ENCODE measurements at regions not wholly inside any gene's neighbourhood (a gene's known extent, or its start where the extent isn't known, plus 50 kb on each side); places are given as distances from the start of the nearest gene placed in this dataset.

- no peak for DNase-seq (ENCODE audit: low read depth)
Observed at GRCh38 chr16:79334127-79334526, 266.4 kb downstream of the MAF start.

- no peak for DNase-seq (ENCODE audit: low read depth)
Observed at GRCh38 chr16:79331066-79331465, 269.5 kb downstream of the MAF start.

DNA sequence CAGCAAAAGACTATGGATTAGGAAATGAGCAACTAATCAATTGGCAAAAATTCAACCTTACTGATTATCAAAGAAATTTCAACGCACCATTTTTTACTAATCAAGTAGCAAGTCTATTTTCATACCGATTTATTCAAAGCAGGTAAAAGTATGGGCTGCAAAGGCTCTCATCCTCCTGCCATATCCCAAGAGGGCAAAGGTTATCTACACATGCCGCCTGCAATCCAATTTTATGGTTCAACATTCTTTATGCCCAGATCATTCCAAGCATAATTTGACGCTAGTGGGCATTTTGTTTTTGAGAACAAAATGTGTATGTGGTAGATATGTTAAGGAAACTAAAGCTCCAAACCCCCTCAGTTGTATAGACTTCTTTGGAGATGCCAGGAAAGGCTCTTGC, 270.6 kb downstream of the MAF start:
- DNase-seq (ENCODE audit: low read depth): no peak

GRCh38 chr16:79329166-79329521, 271.4 kb downstream of the MAF start:
- DNase-seq (ENCODE audit: low read depth): no peak

GRCh38 chr16:79328402-79329165, 272.0 kb downstream of the MAF start:
- no peak for DNase-seq (ENCODE audit: low read depth)

DNA sequence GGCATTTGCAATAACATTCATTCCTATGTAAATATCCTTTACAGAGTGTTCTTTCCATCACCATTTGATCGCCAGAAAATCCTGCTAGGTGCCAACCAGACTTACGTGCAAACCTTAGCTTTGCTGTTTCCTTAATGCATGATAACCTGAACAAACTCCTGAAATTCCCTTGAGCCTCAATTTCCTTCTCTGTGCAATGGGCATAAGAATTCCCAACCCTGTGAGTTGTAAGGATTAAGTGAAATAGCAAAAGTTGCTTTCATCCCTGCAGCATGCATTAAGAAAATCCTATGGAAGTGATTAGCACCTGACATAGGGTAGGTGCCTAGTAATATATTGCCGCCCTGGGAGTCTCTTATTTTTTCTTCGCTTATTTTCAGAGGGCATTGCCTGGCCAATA, 272.7 kb downstream of the MAF start:
- no peak for DNase-seq (ENCODE audit: low read depth)

- no peak for DNase-seq (ENCODE audit: low read depth)
Observed at GRCh38 chr16:79326549-79326948, 274.0 kb downstream of the MAF start.

GRCh38 chr16:79325226-79325945, 275.2 kb downstream of the MAF start:
- DNase-seq (ENCODE audit: low read depth): no peak

- DNase-seq (ENCODE audit: low read depth): no peak
Observed at GRCh38 chr16:79320956-79321355, 279.6 kb downstream of the MAF start.

DNA sequence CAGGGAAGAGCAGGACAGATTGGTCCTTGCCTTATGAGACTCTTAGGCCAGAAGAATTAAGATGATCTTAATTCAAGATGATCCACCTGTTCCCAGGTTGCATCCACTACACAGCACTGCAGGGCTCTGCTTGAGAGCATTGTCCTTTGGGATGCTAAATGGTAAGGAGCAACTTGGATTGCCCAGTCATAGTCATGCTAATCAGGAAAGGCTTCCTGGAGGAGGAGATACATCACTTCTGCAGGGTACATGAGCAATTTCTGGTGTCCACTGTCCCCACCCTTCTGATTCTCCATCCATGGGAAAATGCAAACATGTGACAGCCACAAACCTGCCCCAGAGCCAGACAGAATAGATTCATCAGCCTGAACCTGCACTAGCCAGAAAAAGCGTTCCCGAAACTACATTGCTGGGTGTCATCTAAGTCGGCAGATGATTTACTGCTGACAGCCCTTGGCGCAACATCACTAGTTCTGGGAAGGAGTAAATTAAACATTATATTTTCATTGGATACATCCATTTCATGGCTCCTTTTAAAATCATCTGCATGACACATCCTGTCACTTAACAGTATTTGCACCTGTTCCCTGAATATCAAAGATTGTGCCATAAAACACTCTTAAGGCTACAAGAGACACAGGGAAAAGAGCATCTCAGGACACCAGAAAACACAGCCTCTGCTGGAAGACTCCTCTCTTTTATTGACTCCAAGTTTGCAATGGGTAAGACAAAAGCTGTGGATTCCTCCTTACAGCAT, 282.2 kb downstream of the MAF start:
- no peak for DNase-seq (ENCODE audit: low read depth)

GRCh38 chr16:79317521-79317920, 283.0 kb downstream of the MAF start:
- no peak for DNase-seq (ENCODE audit: low read depth)

- DNase-seq (ENCODE audit: low read depth): no peak
Observed at GRCh38 chr16:79317026-79317425, 283.5 kb downstream of the MAF start.

- DNase-seq (ENCODE audit: low read depth): no peak
Observed at GRCh38 chr16:79316004-79316458, 284.5 kb downstream of the MAF start.

- no peak for DNase-seq (ENCODE audit: low read depth)
Observed at GRCh38 chr16:79312502-79312901, 288.0 kb downstream of the MAF start.

GRCh38 chr16:79310710-79311109, 289.8 kb downstream of the MAF start:
- DNase-seq (ENCODE audit: low read depth): no peak

- DNase-seq (ENCODE audit: low read depth): no peak
Observed at GRCh38 chr16:79309606-79310005, 290.9 kb downstream of the MAF start.

DNA sequence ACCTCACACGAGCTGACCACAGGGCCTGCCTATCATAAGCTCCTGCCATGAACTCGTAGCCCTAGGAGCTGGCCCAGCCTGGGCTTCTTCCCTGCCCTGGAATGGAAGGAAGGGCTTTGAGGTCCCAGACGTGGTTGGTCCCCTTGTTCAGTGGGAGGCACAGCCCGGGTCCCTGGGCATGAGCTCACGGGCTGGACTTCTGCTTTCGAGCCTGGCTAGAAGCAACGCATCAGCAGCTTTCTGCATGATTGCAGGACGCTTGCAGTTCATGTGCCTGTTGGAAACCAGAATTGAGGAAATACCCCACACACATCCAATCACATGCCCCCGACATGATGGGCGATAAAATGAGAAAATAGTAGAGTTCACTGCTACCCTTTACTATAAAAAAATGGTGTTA, 293.3 kb downstream of the MAF start:
- no peak for DNase-seq (ENCODE audit: low read depth)

GRCh38 chr16:79305074-79305473, 295.5 kb downstream of the MAF start:
- no peak for DNase-seq (ENCODE audit: low read depth)

- no peak for DNase-seq (ENCODE audit: low read depth)
Observed at GRCh38 chr16:79303959-79304387, 296.6 kb downstream of the MAF start.

GRCh38 chr16:79303206-79303605, 297.3 kb downstream of the MAF start:
- no peak for DNase-seq (ENCODE audit: low read depth)

DNA sequence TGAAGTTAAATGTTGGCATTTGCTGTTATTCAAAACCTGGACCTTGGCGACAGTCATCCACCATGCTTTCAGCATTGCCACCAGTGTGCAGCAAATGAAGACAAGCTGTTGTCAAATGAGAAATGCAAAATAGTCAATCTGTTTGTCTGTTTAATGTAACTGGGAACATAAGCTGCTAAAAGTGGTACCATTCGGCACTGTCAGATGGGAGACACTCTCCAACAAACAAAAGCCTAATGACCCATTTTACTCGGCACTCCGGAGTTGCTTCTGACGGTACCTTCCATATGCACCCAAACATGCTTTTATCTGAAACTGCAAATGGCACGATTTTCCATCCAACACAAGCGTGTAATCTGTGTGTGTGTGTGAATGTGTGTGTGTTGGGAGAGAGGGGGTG, 297.8 kb downstream of the MAF start:
- DNase-seq (ENCODE audit: low read depth): no peak

DNA sequence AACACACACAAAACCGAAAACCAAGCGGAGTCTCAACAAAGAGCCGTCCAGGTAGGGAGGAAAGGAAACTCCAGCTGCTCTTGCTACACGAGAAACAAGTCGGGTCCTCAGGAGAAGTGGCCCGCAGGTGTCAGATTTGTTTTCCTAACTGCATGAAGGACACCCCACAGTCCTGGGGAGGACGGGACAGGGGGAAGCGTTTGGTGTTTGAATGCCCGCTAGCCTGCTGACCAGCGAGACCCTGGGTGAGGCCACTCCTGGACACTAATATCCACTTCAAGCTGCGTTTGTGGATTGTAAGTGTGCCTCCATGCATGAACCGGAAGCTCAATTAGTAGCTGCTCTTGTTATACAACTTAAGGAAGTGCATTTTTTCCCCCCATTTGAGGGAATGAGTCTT, 299.5 kb downstream of the MAF start:
- no peak for DNase-seq (ENCODE audit: low read depth)

Data from M059J (cell line).